HG02610 (cell line): ENCODE measurements at regions not wholly inside any gene's neighbourhood (a gene's known extent, or its start where the extent isn't known, plus 50 kb on each side); places are given as distances from the start of the nearest gene placed in this dataset.
A peak's percentile ranks its signal among the peaks of the same experiment; 100 is the strongest.
"Not testable (repeated sequence)": the region's sequence is repeated elsewhere in the genome, so short reads cannot be mapped to it uniquely, and the experiment has no call there.

ENCODE experiments used
- ATAC-seq: cut with Tn5 transposase; IDR thresholded peaks from one replicate; pipeline ENCODE4 v1.9.1; 2021; ENCODE audit warnings: mild to moderate bottlenecking, moderate library complexity; ENCODE audit not compliant: unreplicated experiment

DNA sequence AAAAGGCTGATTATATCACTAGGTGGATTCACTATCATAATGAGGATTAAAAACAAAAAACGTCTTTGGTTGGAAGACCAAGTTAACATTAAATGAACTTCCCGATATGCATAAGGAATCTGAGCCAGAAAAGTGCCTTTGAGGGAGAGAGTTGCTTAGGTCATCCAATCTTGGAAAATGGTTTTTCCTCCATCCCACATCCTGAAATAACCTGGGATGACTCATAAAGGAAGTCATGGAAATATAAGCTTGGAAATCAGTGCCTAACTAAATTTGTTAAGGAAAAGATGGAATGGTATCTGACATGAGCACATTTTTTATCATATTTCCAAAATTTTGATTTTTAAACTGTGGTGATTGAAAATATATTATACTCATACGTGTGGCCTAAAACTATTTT lies 66.0 kb downstream of the KBTBD8 start:
- ATAC-seq = no peak

GRCh38 chr3:67067251-67067650 lies 69.1 kb downstream of the KBTBD8 start:
- ATAC-seq = no peak

- ATAC-seq = not testable (repeated sequence)
These were observed 74.5 kb downstream of the KBTBD8 start for GRCh38 chr3:67072640-67073039.

GRCh38 chr3:67073812-67074211 lies 75.7 kb downstream of the KBTBD8 start:
- no peak for ATAC-seq

DNA sequence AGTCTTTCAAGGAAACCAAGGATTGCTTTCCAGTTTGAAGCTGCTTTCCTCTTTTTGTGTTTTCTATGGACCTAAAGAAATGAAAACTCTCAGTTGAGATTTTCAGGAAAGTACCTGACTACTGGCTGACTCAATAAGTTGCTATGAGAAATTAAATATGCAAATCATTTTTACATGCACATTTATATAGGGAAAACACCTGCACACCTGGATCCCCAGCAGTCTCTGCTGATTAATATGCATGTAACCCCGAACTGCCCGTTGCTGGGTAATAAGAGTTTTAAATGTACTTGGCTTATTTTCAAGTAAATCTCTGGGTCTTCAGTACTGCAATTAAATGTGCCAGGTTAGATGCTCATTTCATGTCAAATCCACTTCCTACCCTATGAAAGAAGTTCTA lies 77.2 kb downstream of the KBTBD8 start:
- peak; percentile 81 for ATAC-seq

DNA sequence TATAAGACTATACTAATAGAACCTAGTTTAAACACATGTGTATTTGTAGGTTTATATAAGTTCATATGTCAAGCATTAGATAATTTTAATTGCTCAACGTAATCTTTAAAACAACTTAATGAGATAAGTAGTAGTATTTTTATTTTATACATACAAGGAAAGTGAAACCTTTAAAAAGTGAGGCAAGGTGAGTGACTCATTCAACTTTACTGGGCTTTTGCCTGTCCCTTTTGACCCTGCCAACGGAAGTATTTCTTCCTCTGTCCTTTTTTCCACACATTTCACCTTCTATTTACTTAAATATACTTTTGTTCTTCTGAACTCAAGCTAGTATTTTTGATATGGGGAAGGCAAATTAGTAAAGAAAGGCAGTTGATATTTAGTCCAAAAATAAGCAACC lies 78.5 kb downstream of the KBTBD8 start:
- no peak for ATAC-seq

GRCh38 chr3:67077656-67078055 lies 79.5 kb downstream of the KBTBD8 start:
- ATAC-seq = no peak

- ATAC-seq = no peak
These were observed 84.5 kb downstream of the KBTBD8 start for GRCh38 chr3:67082533-67083024.

GRCh38 chr3:67083277-67083676 lies 85.2 kb downstream of the KBTBD8 start:
- ATAC-seq = peak; percentile 70

DNA sequence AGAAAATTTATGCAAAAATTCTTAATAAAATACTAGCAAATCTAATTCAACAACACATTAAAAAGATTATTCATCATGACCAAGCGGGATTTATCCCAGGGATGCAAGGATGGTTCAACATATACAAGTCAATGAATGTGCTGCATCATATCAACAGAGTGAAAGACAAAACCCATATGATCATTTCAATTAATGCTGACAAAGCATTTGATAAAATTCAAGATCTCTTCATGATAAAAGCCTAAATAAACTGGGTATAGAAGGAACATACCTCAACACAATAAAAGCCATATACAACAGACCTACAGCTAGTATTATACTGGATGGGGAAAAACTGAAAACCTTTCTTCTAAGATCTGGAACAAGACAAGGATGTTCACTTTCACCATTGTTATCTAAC lies 89.7 kb downstream of the KBTBD8 start:
- no peak for ATAC-seq

DNA sequence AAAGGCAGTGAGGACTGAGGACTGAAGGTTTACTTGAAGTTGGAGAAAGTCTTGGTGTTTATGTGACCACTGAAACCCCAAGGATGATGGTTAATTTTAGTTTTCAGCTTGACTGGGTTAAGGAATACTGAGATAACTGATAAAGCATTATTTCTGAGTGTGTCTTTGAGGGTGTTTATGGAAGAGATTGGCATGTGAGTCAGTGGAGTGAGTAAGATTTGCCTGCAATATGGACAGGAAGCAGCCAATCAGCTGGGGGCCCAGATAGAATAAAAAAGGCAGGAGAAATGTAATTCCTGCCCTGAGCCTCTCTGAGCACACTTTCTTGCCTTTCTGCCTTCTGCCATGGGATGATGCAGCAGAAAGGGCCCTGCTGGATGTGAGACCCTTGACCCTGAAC lies 92.4 kb downstream of the KBTBD8 start:
- no peak for ATAC-seq

DNA sequence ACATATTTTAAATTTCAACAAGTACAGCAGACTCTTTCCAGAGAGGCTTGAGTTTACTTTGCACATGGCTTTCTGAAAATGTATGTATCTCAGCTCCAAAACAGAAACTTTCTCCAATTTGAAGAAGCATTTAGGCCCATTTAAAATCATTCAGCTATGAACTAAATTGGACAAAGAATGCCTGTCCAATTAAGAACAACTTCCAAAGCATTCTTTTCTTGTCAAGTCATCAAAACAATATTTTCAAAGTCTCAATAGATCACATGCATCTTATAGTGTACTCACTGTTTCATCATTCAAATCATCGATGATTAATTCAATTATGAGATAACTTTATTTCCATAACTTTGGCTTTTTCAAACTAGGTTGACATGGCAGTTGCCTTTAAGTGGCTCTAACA lies 95.2 kb downstream of the KBTBD8 start:
- no peak for ATAC-seq

DNA sequence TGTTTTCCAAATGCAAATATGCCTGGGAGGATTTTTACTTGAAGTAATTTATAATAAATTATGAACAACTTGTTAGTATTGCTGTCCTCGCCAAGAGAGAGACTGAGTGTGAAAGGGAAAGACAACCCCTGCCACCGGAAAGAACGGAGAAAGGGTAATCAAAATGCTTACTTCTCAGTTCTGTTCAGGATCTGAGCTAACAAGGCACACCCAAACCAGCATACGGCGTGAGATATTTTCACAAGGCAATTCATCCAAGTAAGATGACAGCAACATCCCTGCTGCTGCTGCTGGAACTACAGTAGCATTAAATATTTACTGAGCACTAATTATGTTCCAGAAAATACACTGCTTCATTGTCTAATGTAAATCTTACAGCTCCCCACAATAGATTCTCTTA lies 96.1 kb downstream of the KBTBD8 start:
- ATAC-seq = no peak

DNA sequence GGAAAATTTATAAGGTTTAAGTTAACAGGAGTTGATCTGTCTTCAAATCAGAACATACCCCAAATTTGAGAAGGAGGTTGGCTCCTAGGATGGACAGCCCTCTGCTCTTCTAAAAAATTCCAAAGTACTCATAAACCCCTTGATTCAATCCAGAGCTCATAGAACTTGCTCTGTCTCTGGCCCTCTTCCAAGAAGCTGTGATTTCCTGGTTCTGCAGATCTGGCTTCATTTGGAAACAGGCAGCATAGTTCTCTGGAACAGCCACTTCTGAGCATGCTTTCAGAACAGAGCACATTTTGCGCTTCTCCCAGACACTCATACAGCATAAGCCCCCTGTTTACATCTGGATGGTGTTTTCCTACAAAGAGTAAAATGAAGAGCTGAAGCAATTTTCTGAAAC lies 96.7 kb downstream of the KBTBD8 start:
- no peak for ATAC-seq

GRCh38 chr3:67104388-67104787 lies 106.3 kb downstream of the KBTBD8 start:
- ATAC-seq = no peak

DNA sequence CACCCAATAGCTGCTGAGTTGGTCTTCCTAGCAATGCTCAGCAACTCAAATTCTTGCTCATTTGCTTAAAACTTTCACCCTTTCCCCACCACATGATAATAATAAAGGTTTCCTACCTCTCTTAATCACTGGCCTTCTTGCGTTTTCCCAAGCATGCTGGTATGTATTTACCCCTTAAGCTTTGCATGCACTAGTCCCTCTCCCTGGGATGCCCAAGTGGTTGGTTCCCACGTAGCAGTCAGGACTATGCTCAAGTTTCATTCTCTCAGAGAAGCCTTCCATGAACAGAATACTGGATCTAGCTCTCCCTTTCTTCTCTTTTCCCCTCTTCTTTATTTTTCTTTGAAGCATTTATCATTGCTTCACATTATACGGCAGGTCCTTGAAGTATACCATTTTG lies 108.8 kb downstream of the KBTBD8 start:
- ATAC-seq = no peak

- ATAC-seq = no peak
These were observed 111.6 kb downstream of the KBTBD8 start for GRCh38 chr3:67109651-67110204.

- peak; percentile 97 for ATAC-seq
These were observed 115.8 kb downstream of the KBTBD8 start for GRCh38 chr3:67113802-67114407.

DNA sequence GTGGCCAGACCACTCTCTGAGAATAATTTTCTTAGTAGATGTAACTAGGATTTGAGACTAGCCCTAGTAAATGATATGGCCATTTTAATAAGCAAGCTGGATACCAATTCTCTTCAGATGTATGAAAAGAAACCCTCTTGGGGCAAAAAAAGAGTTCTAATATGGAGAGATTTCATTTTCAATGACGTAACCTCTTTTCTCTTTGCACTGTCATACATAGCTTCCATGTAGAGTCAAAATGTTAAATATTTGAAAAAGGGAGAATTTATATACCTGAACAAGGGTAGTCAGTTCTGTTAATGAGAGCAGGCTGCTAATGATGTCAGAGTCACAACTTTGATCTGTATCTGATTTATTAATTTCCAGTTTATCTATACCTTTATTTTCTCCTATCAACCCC lies 120.0 kb downstream of the KBTBD8 start:
- no peak for ATAC-seq

GRCh38 chr3:67118635-67119034 lies 120.5 kb downstream of the KBTBD8 start:
- no peak for ATAC-seq

- no peak for ATAC-seq
These were observed 125.8 kb downstream of the KBTBD8 start for GRCh38 chr3:67123914-67124313.

- ATAC-seq = no peak
These were observed 129.1 kb downstream of the KBTBD8 start for GRCh38 chr3:67127254-67127653.

GRCh38 chr3:67142432-67142831 lies 144.3 kb downstream of the KBTBD8 start:
- no peak for ATAC-seq
